RPMI7951 (cell line): ENCODE measurements at regions not wholly inside any gene's neighbourhood (a gene's known extent, or its start where the extent isn't known, plus 50 kb on each side); places are given as distances from the start of the nearest gene placed in this dataset.
"Not testable (repeated sequence)": the region's sequence is repeated elsewhere in the genome, so short reads cannot be mapped to it uniquely, and the experiment has no call there.

Experiments
- DNase-seq: peaks from one replicate; pipeline ENCODE4 v3.0.0-alpha.2; 2012; ENCODE audit warnings: low read depth

DNA sequence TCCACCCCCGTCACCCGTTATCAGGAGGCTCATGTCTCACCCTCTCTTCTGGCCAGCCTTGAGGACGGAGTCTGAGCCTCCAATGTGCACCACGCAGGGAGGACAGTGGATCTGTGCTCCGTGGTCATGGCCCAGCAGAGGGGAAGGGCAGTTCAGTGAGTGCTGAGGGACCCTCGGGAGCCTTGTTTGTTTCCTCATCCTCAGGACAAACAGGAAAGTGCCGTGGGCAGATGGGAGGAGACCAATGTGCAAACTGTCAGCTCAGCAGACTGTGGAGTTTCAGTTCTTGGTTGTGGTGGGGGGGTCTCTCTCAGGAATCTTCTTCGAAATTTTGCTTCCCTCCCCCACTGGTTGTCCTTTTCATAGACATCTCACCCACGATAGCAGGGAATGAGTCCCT lies 429.6 kb downstream of the DIRAS2 start:
- not testable (repeated sequence) for DNase-seq

DNA sequence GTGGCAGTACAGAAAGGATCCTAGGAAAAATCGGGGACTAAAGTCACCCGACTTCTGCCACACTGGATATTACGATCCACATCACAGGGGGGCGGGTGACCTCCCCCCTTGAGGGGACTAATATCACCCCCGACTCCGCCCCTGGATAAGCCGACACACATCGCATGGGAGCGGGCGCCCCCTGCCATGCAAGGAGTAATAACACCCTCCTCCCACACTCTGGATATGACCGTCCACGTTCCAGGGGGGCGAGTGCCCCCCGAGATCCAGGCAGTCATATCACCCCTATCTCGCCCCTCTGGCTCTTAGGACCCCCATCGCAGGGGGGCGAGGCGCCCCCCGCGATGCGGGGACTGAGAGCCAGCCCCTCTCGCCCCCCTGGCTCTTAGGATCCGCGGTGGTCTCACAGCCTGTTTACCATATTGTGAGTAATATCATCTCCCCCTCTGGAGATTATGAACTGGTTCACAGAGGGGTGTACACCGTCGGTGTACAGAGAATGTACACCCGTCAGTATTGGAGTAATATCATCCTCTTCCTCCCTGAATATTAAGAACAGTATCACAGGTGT lies 423.0 kb downstream of the DIRAS2 start:
- DNase-seq = no peak

GRCh38 chr9:90221899-90222298 lies 420.7 kb downstream of the DIRAS2 start:
- DNase-seq = not testable (repeated sequence)

- peak; percentile 33 for DNase-seq
Observed at GRCh38 chr9:90226839-90227338, 415.7 kb downstream of the DIRAS2 start.

GRCh38 chr9:90233081-90233480 lies 409.5 kb downstream of the DIRAS2 start:
- DNase-seq = not testable (repeated sequence)

- no peak for DNase-seq
Observed at GRCh38 chr9:90240541-90240940, 402.1 kb downstream of the DIRAS2 start.

GRCh38 chr9:90245661-90246060 lies 397.0 kb downstream of the DIRAS2 start:
- no peak for DNase-seq

- DNase-seq = no peak
Observed at GRCh38 chr9:90249094-90249493, 393.5 kb downstream of the DIRAS2 start.

DNA sequence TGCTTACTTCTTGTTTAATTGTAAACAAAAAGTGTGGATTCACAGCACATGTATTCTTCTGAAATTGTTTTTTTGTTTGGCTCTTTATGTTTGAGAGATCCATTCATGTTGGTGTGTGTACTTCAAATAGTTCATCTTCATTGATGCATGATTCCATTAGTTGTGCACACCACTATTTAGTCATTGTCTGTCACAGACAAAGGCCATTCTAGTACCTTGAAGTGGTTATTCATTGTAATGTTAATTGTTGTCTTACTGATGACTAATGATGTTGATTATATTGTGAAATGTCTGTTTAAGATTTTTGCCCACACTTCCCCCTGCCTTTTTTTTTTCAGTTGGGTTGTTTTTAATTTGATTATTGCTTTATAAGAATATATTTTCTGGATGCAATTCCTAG lies 391.3 kb downstream of the DIRAS2 start:
- no peak for DNase-seq

GRCh38 chr9:90256345-90256744 lies 386.3 kb downstream of the DIRAS2 start:
- DNase-seq = no peak

DNA sequence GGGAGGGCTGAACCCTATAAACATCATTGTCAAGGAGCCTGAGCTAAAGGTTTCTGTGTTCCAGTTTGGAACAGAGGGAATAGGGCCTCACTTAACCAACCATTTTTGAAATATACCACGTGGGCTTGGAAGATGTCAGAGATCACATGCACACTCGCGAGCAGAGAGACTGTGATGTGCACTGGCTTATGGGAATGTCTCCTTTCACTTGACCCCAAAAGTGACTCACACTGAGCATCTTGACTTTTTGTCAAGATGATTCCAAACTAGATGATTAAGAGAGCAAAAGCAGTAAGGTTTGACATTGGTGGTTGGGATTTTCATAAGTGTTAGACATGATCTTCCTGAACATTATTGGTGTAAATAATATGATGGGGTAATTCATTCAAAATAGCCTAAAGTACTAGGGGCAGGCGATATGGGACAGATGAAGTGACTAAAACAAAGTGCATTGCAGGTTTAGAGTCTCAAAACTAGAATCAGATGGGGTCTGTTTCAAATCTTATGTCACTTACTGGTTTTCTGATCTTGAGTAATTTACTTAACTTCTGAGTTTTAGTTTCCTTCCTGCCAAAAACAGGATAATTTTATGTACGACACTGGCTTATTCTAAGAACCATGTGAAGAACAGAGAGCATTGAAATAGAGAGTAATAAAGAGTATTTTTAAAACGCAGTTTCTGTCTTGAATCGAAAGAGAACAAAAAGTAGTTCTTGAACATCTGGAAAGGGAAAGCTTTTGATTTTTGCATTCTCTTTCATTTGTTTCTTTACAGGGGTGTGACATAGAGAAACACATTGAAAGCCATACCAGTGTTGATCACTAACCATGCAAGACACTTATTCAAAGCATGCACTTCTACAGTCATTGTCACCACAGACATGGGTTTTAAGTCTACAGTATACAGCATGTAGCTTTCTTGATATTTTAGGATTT lies 383.0 kb downstream of the DIRAS2 start:
- no peak for DNase-seq

DNA sequence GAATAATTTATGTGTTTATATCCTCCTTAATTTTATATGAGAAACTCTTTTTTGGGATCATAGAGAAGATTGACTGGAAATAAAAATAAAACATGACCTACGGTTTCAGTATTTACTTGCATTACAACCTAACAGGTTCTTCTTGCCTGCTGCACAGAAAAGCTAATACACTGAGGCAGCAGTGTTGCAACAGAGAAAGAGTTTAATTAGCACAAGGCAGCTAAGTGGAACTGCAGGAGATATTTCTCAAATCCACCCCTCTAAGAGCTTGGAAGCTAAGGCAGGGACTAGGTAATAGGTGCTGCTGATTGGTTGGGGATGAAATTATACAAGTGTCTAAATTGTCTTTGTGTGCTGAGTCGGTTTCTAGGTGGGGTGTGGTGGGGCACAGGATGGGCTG lies 380.9 kb downstream of the DIRAS2 start:
- no peak for DNase-seq

GRCh38 chr9:90268613-90269012 lies 374.0 kb downstream of the DIRAS2 start:
- DNase-seq = no peak

GRCh38 chr9:90271707-90272106 lies 370.9 kb downstream of the DIRAS2 start:
- DNase-seq = no peak

- DNase-seq = no peak
Observed at GRCh38 chr9:90274725-90275124, 367.9 kb downstream of the DIRAS2 start.

GRCh38 chr9:90285946-90286345 lies 356.7 kb downstream of the DIRAS2 start:
- DNase-seq = no peak

GRCh38 chr9:90287567-90288274 lies 354.9 kb downstream of the DIRAS2 start:
- DNase-seq = no peak

- DNase-seq = no peak
Observed at GRCh38 chr9:90288275-90288639, 354.4 kb downstream of the DIRAS2 start.

DNA sequence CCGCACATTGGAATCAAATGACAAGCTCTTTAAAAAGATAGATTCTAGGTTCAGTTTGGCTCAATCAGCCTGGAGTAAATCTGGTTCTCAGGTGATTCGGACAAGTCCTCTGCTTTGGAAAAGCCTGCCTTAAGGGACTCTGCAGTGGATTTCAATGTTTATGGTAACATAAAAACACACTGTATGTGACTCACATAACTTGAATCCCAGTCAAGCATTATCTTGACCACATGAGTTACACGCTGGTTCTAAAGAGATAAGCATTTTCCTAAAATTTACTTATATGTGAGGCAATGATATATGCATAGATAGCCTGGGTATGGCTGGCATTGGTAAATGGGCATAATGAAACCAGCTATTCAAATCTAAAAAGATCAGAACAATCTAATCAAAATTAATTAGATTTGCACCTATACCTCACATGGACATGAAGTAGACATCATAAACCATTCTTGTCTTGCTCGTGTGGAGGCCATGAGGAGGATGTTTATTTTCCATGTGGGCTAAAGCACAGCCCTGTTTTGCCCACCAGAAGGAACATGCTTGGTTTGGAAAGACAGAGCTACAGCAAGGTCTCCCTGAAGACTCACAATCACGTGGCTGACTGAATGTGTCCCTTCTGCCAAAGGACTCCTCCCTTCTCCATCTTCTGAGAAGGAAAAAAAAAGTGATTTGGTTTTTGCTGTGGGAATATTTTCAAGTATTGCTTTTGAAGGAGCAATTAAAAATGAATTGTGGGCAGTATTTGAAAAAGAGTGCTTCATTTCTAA lies 351.7 kb downstream of the DIRAS2 start:
- peak; percentile 15 for DNase-seq

DNA sequence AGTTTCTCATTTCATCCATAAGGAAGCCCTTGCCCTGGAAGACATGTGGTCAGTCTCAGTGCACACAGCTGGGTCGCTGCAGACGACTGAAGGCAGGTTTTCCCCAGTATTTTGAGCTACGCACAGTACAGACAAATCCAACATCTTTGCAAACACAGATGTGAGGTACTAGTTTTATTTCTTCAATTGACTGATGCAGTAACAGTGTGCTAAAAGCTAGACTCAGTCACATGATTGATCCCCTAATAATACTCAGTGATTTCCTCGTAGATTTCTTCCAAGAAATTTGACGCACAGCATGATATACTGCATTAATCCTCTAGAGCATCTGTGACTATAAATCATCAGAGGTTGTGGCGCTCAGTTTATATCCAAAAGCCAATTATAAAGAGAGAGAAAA lies 346.1 kb downstream of the DIRAS2 start:
- DNase-seq = no peak

DNA sequence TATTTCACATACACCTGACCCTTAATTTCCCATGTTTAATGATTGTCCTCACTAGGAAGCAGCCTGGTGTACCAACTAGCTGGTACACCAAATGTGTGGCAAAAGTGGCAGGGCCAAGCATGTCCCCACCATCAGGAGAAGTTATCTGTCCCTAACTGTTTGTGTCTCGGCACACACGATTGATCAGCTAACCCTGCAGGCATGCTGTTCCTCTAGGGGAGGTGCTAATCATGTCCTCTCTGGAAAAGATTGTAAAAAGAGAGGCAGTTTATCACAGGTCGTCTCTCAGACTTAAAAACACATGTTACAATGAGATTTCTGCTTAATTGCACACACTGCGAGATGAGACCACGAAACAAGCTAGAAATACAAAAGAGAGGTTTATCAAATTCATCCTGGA lies 342.7 kb downstream of the DIRAS2 start:
- no peak for DNase-seq
